GM12878 (cell line): ENCODE measurements at regions not wholly inside any gene's neighbourhood (a gene's known extent, or its start where the extent isn't known, plus 50 kb on each side); places are given as distances from the start of the nearest gene placed in this dataset.

Experiments
- CTCF ChIP-seq, 3 experiments: IDR thresholded peaks in 2 of 3; conservative IDR thresholded peaks in 1 of 3; 2 replicates each; pipeline ENCODE4 v1.5.1; 2011; ENCODE audit warnings: low read depth in 3 of 3, low read length in 3 of 3, mild to moderate bottlenecking in 3 of 3, control low read depth in 2 of 3, moderate library complexity in 2 of 3, inconsistent platforms in 1 of 3, mixed read lengths in 1 of 3; ENCODE audit not compliant: control insufficient read depth in 2 of 3, insufficient read depth in 1 of 3; ENCODE audit errors: extremely low read depth in 1 of 3
- ESRRA ChIP-seq: IDR thresholded peaks from 2 replicates; pipeline ENCODE4 v1.6.1; 2012; ENCODE audit warnings: mild to moderate bottlenecking, low read length, improper control_type of control experiment
- POLR2A ChIP-seq: IDR thresholded peaks from 2 replicates; pipeline ENCODE4 v1.6.1; 2011; ENCODE audit warnings: low read depth, mild to moderate bottlenecking, low read length
- TF ChIP-seq, protein P1 (sequence below): fragments of 450-650 bp; IDR thresholded peaks from 2 replicates; pipeline ENCODE4 v1.6.1; 2016; ENCODE audit warnings: mild to moderate bottlenecking

DNA sequence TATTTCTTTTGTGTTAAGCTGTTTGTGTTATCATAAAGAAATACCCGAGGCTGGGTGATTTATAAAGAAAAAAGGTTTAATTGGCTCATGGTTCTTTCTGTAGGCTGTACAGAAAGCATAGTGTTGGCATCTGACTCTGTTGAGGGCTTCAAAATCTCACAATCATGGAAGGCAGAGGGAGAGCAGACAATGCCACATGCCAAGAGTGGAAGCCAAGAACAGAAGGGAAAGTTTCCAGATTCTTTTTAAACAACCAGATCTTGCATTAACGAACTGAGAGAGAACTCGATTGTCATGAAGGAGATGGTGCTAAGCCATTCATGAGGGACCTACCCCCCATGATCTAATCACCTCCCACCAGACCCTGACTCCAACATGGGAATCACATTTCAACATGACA, 290.1 kb downstream of the BMP2 start:
- TF ChIP-seq CTCF (IDR thresholded peaks at IDR 0.05 in 2 of 3, conservative IDR thresholded peaks at IDR 0.05 in 1 of 3; ENCODE audit: control insufficient read depth in 2 of 3, extremely low read depth in 1 of 3, insufficient read depth in 1 of 3, low read depth in 3 of 3, low read length in 3 of 3) (no peak), ESRRA (no peak), POLR2A (no peak)
- TF ChIP-seq, protein P1, sequence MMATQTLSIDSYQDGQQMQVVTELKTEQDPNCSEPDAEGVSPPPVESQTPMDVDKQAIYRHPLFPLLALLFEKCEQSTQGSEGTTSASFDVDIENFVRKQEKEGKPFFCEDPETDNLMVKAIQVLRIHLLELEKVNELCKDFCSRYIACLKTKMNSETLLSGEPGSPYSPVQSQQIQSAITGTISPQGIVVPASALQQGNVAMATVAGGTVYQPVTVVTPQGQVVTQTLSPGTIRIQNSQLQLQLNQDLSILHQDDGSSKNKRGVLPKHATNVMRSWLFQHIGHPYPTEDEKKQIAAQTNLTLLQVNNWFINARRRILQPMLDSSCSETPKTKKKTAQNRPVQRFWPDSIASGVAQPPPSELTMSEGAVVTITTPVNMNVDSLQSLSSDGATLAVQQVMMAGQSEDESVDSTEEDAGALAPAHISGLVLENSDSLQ: no peak
